ENCODE measurements at regions not wholly inside any gene's neighbourhood (a gene's known extent, or its start where the extent isn't known, plus 50 kb on each side); places are given as distances from the start of the nearest gene placed in this dataset.

DNA sequence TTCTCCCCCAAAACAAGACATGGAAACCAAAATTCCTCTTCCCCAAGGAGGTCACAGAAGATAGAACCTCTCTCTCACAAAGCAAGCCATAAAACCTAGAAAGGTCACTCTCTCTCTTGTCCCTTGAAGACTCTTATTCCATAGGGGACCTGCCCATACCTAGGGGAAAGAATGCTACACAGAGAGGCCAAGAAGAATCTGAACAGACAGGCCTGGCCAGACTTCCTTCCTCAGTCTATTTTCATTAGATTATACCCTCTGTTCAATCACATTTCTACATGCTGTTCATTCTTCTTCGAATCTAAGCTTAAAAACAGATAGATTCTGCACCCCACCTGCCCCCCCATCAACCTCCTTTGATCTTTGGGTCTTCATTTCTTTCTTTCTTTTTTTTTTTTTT is 206.8 kb downstream of the TLE4 start:
- no peak for DNase-seq (ENCODE audit: low read depth in 2 of 2, low spot score in 1 of 2)

DNA sequence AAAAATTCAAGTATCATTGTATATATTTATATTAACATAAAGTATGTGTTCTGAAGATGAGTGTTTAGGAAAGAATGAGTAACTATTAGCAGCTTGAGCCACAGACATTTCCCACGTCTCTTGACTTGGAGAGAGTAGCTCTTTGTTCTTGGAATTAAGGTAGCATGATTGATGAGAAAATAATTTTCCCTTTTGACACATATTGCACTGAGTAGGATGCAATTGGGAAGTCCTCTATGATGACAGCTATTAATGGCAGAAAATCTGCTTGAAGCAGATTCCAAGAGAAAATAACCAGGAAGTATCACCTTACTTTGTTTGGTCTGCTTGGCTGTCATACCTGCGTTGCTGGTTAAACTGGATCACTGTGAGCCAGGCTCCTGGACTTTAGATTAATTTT is 204.8 kb downstream of the TLE4 start:
- DNase-seq (ENCODE audit: low read depth in 2 of 2, low spot score in 1 of 2) = no peak
